GM18858 (cell line): ENCODE measurements at regions not wholly inside any gene's neighbourhood (a gene's known extent, or its start where the extent isn't known, plus 50 kb on each side); places are given as distances from the start of the nearest gene placed in this dataset.
"Not testable (repeated sequence)": the region's sequence is repeated elsewhere in the genome, so short reads cannot be mapped to it uniquely, and the experiment has no call there.

ENCODE experiments used
- ATAC-seq: cut with Tn5 transposase; IDR thresholded peaks from one replicate; pipeline ENCODE4 v1.9.1; 2021; ENCODE audit not compliant: unreplicated experiment

GRCh38 chr4:134906404-134907023, 704.9 kb upstream of the PABPC4L start:
- no peak for ATAC-seq

GRCh38 chr4:134905061-134905460, 703.5 kb upstream of the PABPC4L start:
- ATAC-seq = no peak

GRCh38 chr4:134888156-134888555, 686.6 kb upstream of the PABPC4L start:
- no peak for ATAC-seq

GRCh38 chr4:134885436-134885835, 683.8 kb upstream of the PABPC4L start:
- ATAC-seq = no peak

- ATAC-seq = no peak
These were observed 682.4 kb upstream of the PABPC4L start for GRCh38 chr4:134883831-134884449.

- ATAC-seq = no peak
These were observed 677.4 kb upstream of the PABPC4L start for GRCh38 chr4:134879019-134879418.

GRCh38 chr4:134867027-134867426, 665.4 kb upstream of the PABPC4L start:
- no peak for ATAC-seq

- no peak for ATAC-seq
These were observed 664.1 kb upstream of the PABPC4L start for GRCh38 chr4:134865675-134866074.

- ATAC-seq = no peak
These were observed 660.5 kb upstream of the PABPC4L start for GRCh38 chr4:134862116-134862515.

- no peak for ATAC-seq
These were observed 647.1 kb upstream of the PABPC4L start for GRCh38 chr4:134848681-134849080.

GRCh38 chr4:134830741-134831140, 629.2 kb upstream of the PABPC4L start:
- not testable (repeated sequence) for ATAC-seq

- ATAC-seq = no peak
These were observed 611.0 kb upstream of the PABPC4L start for GRCh38 chr4:134812611-134813010.

GRCh38 chr4:134807231-134807745, 605.7 kb upstream of the PABPC4L start:
- no peak for ATAC-seq

- ATAC-seq = no peak
These were observed 597.0 kb upstream of the PABPC4L start for GRCh38 chr4:134798573-134798972.

- no peak for ATAC-seq
These were observed 585.7 kb upstream of the PABPC4L start for GRCh38 chr4:134787315-134787714.

- no peak for ATAC-seq
These were observed 578.7 kb upstream of the PABPC4L start for GRCh38 chr4:134780244-134780643.

GRCh38 chr4:134777606-134778005, 576.0 kb upstream of the PABPC4L start:
- ATAC-seq = no peak

- ATAC-seq = no peak
These were observed 572.0 kb upstream of the PABPC4L start for GRCh38 chr4:134773497-134774000.

GRCh38 chr4:134762053-134762452, 560.5 kb upstream of the PABPC4L start:
- ATAC-seq = peak; percentile 40

GRCh38 chr4:134756421-134756820, 554.8 kb upstream of the PABPC4L start:
- no peak for ATAC-seq

GRCh38 chr4:134754301-134755019, 552.9 kb upstream of the PABPC4L start:
- ATAC-seq = no peak

GRCh38 chr4:134753390-134753789, 551.8 kb upstream of the PABPC4L start:
- ATAC-seq = no peak
